Ectodermal cell (in vitro differentiated cells): ENCODE measurements at regions not wholly inside any gene's neighbourhood (a gene's known extent, or its start where the extent isn't known, plus 50 kb on each side); places are given as distances from the start of the nearest gene placed in this dataset.

ENCODE experiments used
- H3K27ac ChIP-seq: 2 replicates; pipeline ENCODE4 v1.7.0; 2013; ENCODE audit warnings: mild to moderate bottlenecking, low read depth, low read length; ENCODE audit not compliant: insufficient read depth, poor library complexity, severe bottlenecking
- H3K27me3 ChIP-seq: 2 replicates; pipeline ENCODE4 v1.7.0; 2013; ENCODE audit warnings: mild to moderate bottlenecking, low read length; ENCODE audit not compliant: insufficient read depth, control insufficient read depth, poor library complexity, severe bottlenecking
- H3K36me3 ChIP-seq: one replicate; pipeline ENCODE4 v1.7.0; 2013; ENCODE audit warnings: low read length; ENCODE audit not compliant: control insufficient read depth, insufficient read depth
- H3K4me1 ChIP-seq: one replicate; pipeline ENCODE4 v1.7.0; 2013; ENCODE audit warnings: low read length; ENCODE audit not compliant: control insufficient read depth, insufficient read depth
- H3K4me3 ChIP-seq: 2 replicates; pipeline ENCODE4 v1.7.0; 2013; ENCODE audit warnings: low read depth, low read length, control low read depth; ENCODE audit not compliant: insufficient read depth
- H3K9me3 ChIP-seq: 2 replicates; pipeline ENCODE4 v1.7.0; 2013; ENCODE audit warnings: mild to moderate bottlenecking, low read length, moderate library complexity; ENCODE audit not compliant: control insufficient read depth
- WGBS, 2 experiments: methylation state at CpG; one replicate each; pipeline ENCODE4 v1.1.7; 2013; ENCODE audit warnings: missing lambda C conversion rate in 2 of 2; 5-methylcytosine and 5-hydroxymethylcytosine counted together

DNA sequence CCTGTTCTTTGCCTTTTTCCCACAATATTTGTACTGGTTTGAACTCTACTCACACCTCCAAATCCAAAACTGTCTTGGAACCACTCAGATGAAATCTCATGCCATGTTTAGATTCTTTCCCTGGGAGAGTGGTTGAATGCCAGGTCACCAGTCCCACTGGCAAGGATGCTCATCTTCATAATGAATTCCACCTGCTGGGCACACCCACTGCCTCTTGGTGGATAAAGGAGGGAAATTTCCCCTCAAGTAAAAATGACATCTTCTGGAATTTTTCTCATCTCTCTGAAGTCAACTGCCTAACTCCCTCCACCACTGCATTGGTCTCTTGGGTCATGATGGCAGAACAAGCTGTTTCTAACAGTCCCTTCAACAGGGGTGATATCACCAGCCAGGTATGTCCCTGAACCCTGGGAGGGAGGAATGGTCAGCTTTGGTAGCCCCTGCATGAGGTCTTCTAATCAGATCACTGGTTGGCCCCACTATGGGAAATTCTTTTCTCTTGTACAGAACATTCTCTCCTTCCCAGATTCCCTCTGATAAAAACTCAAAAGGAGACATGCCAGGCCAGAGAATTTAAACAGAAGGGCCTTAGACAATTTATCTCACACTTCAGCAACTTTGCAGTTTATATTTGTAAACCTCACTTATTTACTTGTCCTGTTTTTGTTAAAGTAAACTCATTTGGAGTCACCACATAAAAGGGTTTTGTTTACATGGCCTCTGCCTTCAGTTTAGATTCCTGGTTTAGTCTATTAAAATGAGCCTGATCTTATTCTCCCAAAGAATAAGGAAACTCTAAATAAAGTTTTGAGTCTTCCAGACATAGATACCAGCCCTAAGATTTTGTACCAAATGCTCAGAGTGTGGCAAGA lies 143.4 kb downstream of the WNT5A start:
- no peaks in the 10 kb centered on the region for H3K9me3 ChIP-seq
- no peak overlapping the region for H3K4me3 ChIP-seq
- H3K36me3 ChIP-seq, result no peaks in the 10 kb centered on the region
- H3K4me1 ChIP-seq, result peaks cover 6% of the 10 kb centered on the region
- no peaks in the 10 kb centered on the region for H3K27me3 ChIP-seq
- no peak overlapping the region for H3K27ac ChIP-seq

DNA sequence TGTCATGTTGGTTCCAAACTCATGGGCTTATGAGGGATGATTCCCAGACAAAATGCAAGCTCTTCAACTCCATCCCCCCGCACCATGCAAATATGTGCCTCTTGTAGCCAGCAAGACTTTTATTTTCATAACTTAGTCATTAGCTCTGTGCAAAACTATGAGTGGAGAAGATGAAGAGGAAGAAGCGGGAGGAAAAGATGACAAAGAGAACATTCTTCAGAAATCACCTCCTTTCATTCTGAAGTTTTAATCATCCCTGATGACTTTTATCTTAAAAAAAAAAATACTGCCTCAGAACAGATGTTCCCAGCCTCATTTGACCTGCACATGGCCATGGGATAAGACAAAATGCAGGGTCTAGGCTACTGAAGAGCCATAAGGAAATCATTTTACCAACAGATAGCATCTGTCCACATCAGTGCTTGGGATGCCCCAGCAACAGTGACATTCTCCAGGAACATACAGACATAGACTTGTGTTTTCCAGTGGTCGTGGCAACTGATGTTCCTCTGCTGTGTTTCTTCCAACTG lies 145.5 kb downstream of the WNT5A start:
- WGBS, 2 experiments, result 93 to 94% methylated on average over 1 to 2 of the region's 3 CpGs
- Histone ChIP-seq H3K36me3 (no peaks in the 10 kb centered on the region), H3K4me1 (peaks cover 6% of the 10 kb centered on the region)

DNA sequence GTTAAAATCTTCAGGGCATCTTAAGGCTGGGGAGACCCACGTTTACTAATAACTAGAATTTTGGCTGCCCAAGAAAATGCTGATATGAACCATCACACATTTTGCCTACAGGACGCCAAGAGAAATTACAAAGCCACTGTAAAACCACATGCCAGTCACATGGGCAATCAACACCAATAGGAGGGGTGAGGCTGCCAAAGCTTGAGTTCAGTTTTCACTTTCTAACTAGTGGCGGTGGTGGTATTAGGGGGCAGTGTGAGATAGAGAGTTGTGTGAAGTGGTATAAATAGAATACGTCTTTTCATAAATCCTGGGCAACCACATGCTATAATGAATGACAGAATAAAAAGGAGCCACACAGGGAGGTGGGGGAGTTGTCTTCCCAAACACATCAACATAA lies 147.3 kb downstream of the WNT5A start:
- Histone ChIP-seq H3K4me1 (peaks cover 6% of the 10 kb centered on the region), H3K27ac (no peak overlapping the region), H3K27me3 (no peaks in the 10 kb centered on the region), H3K9me3 (no peaks in the 10 kb centered on the region), H3K36me3 (no peaks in the 10 kb centered on the region), H3K4me3 (no peak overlapping the region)
- 91% methylated on average over 4 of the region's 4 CpGs for WGBS, 2 experiments

More for the DNA sequence above, 145.5 kb downstream of the WNT5A start:
- Histone ChIP-seq H3K27me3 (no peaks in the 10 kb centered on the region), H3K9me3 (no peaks in the 10 kb centered on the region), H3K27ac (no peak overlapping the region), H3K4me3 (no peak overlapping the region)

DNA sequence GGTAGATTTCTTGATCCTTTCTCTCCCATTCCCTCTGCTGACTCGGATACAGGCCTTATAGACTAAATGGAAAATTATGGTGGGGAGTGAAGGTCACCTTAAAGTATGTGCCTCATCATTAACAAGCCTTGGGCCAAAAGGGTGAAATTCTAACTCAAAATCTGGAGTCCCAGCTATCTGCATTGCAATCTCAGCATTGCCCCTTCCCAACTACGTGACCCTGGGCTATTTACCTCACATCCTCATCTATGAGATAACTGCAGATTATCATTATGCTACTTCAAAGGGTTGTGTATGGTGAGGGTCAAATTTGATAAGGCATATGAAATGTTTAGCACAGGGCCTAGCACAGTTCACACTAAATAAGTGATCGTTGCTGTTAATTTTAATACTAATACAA lies 147.7 kb downstream of the WNT5A start:
- Histone ChIP-seq H3K9me3 (no peaks in the 10 kb centered on the region), H3K27me3 (no peaks in the 10 kb centered on the region), H3K4me1 (peaks cover 6% of the 10 kb centered on the region), H3K36me3 (no peaks in the 10 kb centered on the region), H3K4me3 (no peak overlapping the region), H3K27ac (no peak overlapping the region)
- WGBS, 2 experiments, result 83 to 89% methylated on average over 2 of the region's 3 CpGs

- H3K4me1 ChIP-seq, result no peaks in the 10 kb centered on the region
These were observed 149.4 kb downstream of the WNT5A start for GRCh38 chr3:55337641-55338180.

DNA sequence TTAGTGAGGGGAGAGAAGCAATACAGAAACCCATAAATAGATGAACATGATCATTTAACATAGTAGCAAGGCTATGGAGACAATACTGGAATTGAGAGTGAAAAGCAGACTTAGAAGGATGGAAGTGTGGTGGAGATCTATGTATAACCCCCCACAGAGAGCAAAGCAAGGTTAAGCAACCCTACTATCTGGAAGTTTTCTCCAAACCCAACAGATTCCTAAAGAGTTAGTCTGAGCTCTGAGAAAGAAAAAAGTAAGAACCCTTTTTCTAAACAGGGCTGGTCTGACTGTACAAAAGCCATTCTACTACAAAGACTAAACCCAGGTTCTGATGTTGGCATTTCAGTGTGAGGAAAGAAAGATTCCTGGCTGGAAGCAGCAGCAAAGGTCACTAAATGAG lies 153.2 kb downstream of the WNT5A start:
- H3K4me3 ChIP-seq, result no peak overlapping the region
- H3K27ac ChIP-seq, result no peak overlapping the region
- H3K4me1 ChIP-seq, result no peaks in the 10 kb centered on the region
- H3K9me3 ChIP-seq, result no peaks in the 10 kb centered on the region
- no peaks in the 10 kb centered on the region for H3K27me3 ChIP-seq
- H3K36me3 ChIP-seq, result no peaks in the 10 kb centered on the region

More at GRCh38 chr3:55337641-55338180, 149.4 kb downstream of the WNT5A start:
- H3K27ac ChIP-seq, result no peak overlapping the region
- H3K9me3 ChIP-seq, result no peaks in the 10 kb centered on the region
- no peaks in the 10 kb centered on the region for H3K36me3 ChIP-seq
- H3K4me3 ChIP-seq, result no peak overlapping the region
- H3K27me3 ChIP-seq, result no peaks in the 10 kb centered on the region
- 89 to 91% methylated on average over 10 of the region's 10 CpGs for WGBS, 2 experiments

DNA sequence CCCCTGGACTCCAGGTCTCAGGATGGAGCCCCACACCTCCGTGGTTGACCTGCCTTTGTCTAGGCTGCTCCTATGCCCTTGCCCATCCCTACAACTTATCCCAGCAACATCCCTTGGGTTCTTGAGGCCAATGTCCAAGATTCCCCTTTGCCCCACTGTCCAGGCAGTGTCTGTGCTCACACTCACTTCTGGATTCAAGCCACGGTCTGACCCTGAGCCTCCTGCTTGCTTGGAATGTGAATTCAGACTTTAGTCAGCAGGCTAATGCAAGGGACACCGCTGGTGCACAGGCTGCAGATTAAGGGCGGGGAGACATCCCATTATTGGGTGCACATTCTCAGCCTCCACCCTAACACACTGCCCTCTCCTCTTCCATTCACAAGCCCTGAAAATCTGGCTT lies 154.1 kb downstream of the WNT5A start:
- Histone ChIP-seq H3K27me3 (no peaks in the 10 kb centered on the region), H3K4me3 (no peak overlapping the region), H3K36me3 (no peaks in the 10 kb centered on the region), H3K9me3 (no peaks in the 10 kb centered on the region), H3K27ac (no peak overlapping the region), H3K4me1 (no peaks in the 10 kb centered on the region)
- WGBS, 2 experiments, result 92 to 94% methylated on average over 4 of the region's 4 CpGs

- H3K36me3 ChIP-seq, result no peaks in the 10 kb centered on the region
- H3K27me3 ChIP-seq, result no peaks in the 10 kb centered on the region
- H3K4me3 ChIP-seq, result no peak overlapping the region
- WGBS, 2 experiments, result 92 to 93% methylated on average over 8 of the region's 8 CpGs
- H3K9me3 ChIP-seq, result no peaks in the 10 kb centered on the region
- no peak overlapping the region for H3K27ac ChIP-seq
- no peaks in the 10 kb centered on the region for H3K4me1 ChIP-seq
These were observed 154.9 kb downstream of the WNT5A start for GRCh38 chr3:55332176-55332575.

GRCh38 chr3:55331524-55331923 lies 155.6 kb downstream of the WNT5A start:
- H3K27me3 ChIP-seq, result no peaks in the 10 kb centered on the region
- no peaks in the 10 kb centered on the region for H3K9me3 ChIP-seq
- 90% methylated on average over 2 of the region's 2 CpGs for WGBS, 2 experiments
- H3K27ac ChIP-seq, result no peak overlapping the region
- H3K4me1 ChIP-seq, result no peaks in the 10 kb centered on the region
- H3K4me3 ChIP-seq, result no peak overlapping the region
- no peaks in the 10 kb centered on the region for H3K36me3 ChIP-seq

DNA sequence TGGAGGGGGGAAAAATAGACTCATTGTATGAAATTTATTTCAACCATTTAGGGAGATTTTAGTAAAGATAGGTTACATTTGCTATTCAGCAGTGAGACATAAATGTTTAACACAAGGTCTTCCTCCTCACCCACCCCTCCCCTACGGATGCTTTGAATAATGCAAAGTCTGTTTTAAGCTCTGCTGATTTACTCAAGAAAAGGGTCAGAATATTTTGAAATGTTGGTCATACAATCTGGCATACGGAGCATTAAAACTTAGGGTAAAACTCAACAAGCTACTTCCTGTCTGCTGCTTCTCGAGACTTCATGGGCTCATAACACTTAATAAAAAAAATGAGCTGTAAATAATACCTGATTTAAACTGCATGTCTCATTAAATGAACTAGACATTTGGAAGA lies 156.3 kb downstream of the WNT5A start:
- Histone ChIP-seq H3K4me1 (no peaks in the 10 kb centered on the region), H3K4me3 (no peak overlapping the region), H3K9me3 (no peaks in the 10 kb centered on the region), H3K27me3 (no peaks in the 10 kb centered on the region), H3K36me3 (no peaks in the 10 kb centered on the region), H3K27ac (no peak overlapping the region)
- WGBS, 2 experiments, result 82 to 87% methylated on average over 3 of the region's 3 CpGs
